Mammary epithelial cell (primary cell): ENCODE measurements at regions not wholly inside any gene's neighbourhood (a gene's known extent, or its start where the extent isn't known, plus 50 kb on each side); places are given as distances from the start of the nearest gene placed in this dataset.

Source experiments
- EZH2 ChIP-seq: IDR thresholded peaks from 2 replicates; pipeline ENCODE4 v1.6.1; 2012; ENCODE audit warnings: low read length, inconsistent platforms, borderline replicate concordance
- TF ChIP-seq, protein P1 (sequence below), 2 donors: IDR thresholded peaks in 1 of 2; conservative IDR thresholded peaks in 1 of 2; 2 replicates each; pipeline ENCODE4 v1.5.1; 2011 to 2012; ENCODE audit warnings: inconsistent platforms in 2 of 2, low read length in 2 of 2, mild to moderate bottlenecking in 2 of 2, control low read depth in 1 of 2, low read depth in 1 of 2; ENCODE audit not compliant: insufficient read depth in 1 of 2; ENCODE audit errors: extremely low read depth in 1 of 2

DNA sequence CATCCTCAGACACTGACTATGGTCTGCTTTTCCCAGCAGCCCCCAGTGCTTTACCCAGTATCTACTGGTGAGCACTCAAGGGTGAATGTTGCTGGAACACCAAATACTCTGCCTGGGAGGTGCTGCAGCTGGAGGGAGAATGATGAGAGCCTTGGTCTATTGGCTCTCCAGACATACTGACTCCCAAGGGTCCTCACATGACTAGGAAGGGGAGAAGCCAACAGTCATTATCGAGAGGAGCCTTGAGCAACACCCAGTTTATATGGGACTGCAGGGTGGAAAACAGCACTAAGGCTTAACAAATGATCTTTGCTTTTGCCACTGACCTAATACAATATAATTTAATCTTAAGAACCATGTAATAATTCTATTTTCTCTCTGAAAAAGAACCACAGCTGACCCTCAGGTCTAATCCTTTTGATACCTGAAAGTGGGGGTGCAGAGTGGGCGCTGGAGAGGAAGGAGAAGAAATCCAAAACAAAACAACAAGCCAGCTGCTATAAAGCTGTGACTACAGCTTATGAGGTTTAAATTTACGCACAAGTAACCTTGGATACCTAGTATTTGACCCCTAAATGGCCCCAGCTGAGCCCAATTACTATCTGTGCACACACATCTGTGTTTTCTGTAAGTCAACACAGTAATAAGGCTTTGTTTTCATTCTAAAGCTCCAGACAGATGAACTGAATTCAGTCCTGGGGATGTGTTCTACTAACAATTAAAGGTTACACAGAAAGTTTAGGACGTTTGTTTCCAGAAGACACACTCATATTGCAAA, 107.8 kb upstream of the GRIP1 start:
- TF ChIP-seq, protein P1, sequence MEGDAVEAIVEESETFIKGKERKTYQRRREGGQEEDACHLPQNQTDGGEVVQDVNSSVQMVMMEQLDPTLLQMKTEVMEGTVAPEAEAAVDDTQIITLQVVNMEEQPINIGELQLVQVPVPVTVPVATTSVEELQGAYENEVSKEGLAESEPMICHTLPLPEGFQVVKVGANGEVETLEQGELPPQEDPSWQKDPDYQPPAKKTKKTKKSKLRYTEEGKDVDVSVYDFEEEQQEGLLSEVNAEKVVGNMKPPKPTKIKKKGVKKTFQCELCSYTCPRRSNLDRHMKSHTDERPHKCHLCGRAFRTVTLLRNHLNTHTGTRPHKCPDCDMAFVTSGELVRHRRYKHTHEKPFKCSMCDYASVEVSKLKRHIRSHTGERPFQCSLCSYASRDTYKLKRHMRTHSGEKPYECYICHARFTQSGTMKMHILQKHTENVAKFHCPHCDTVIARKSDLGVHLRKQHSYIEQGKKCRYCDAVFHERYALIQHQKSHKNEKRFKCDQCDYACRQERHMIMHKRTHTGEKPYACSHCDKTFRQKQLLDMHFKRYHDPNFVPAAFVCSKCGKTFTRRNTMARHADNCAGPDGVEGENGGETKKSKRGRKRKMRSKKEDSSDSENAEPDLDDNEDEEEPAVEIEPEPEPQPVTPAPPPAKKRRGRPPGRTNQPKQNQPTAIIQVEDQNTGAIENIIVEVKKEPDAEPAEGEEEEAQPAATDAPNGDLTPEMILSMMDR (conservative IDR thresholded peaks at IDR 0.05 in 1 of 2, IDR thresholded peaks at IDR 0.05 in 1 of 2; ENCODE audit: extremely low read depth in 1 of 2, insufficient read depth in 1 of 2, low read depth in 1 of 2, low read length in 2 of 2), result no peak
- no peak for TF ChIP-seq EZH2
